Osteoblast (primary cell): ENCODE measurements at regions not wholly inside any gene's neighbourhood (a gene's known extent, or its start where the extent isn't known, plus 50 kb on each side); places are given as distances from the start of the nearest gene placed in this dataset.

ENCODE experiments used
- DNase-seq: peaks from one replicate; pipeline ENCODE4 v3.0.0; 2011; ENCODE audit warnings: low spot score, mixed read lengths; ENCODE audit not compliant: insufficient read length; ENCODE audit errors: missing footprints
- H2AFZ ChIP-seq: 2 replicates; pipeline ENCODE4 v1.6.0; 2011; ENCODE audit warnings: mild to moderate bottlenecking, low read length
- H3K27ac ChIP-seq: 2 replicates; pipeline ENCODE4 v1.5.1; 2011; ENCODE audit warnings: mild to moderate bottlenecking, low read depth, low read length, moderate library complexity
- H3K27me3 ChIP-seq: 2 replicates; pipeline ENCODE4 v1.6.0; 2012; ENCODE audit warnings: mild to moderate bottlenecking, control low read depth, inconsistent platforms, low read length, moderate library complexity; ENCODE audit not compliant: insufficient read depth
- H3K36me3 ChIP-seq: 2 replicates; pipeline ENCODE4 v1.5.1; 2011; ENCODE audit warnings: mild to moderate bottlenecking, low read length, control low read depth, moderate library complexity; ENCODE audit not compliant: insufficient read depth
- H3K4me1 ChIP-seq: 2 replicates; pipeline ENCODE4 v1.5.1; 2011; ENCODE audit warnings: mild to moderate bottlenecking, low read length, control low read depth, moderate library complexity; ENCODE audit not compliant: insufficient read depth
- H3K4me2 ChIP-seq: 2 replicates; pipeline ENCODE4 v1.6.0; 2011; ENCODE audit warnings: mild to moderate bottlenecking, low read length; ENCODE audit not compliant: insufficient read depth
- H3K4me3 ChIP-seq: fragments of 200-600 bp; sonication (generic); 3 replicates; pipeline ENCODE4 v1.5.1; 2012; ENCODE audit warnings: mild to moderate bottlenecking, low read length, inconsistent platforms; ENCODE audit not compliant: insufficient read depth
- H3K79me2 ChIP-seq: 2 replicates; pipeline ENCODE4 v1.6.0; 2012; ENCODE audit warnings: mild to moderate bottlenecking, low read length, control low read depth, inconsistent platforms; ENCODE audit not compliant: insufficient read depth
- H3K9me3 ChIP-seq: 2 replicates; pipeline ENCODE4 v1.5.1; 2011; ENCODE audit warnings: low read depth, low read length, control low read depth
- H4K20me1 ChIP-seq: 2 replicates; pipeline ENCODE4 v1.6.0; 2012; ENCODE audit warnings: mild to moderate bottlenecking, low read length, control low read depth; ENCODE audit not compliant: insufficient read depth
- CTCF ChIP-seq: IDR thresholded peaks from 2 replicates; pipeline ENCODE4 v1.5.1; 2011; ENCODE audit warnings: mild to moderate bottlenecking, low read depth, low read length, moderate library complexity; ENCODE audit errors: extremely low read depth

- Histone ChIP-seq H3K9me3 (no peaks in the 10 kb centered on the region), H3K36me3 (no peaks in the 10 kb centered on the region), H3K27me3 (no peaks in the 10 kb centered on the region), H2AFZ (no peak overlapping the region), H3K4me3 (no peak overlapping the region), H3K4me1 (no peaks in the 10 kb centered on the region), H3K27ac (no peak overlapping the region), H3K79me2 (no peaks in the 10 kb centered on the region), H3K4me2 (no peak overlapping the region), H4K20me1 (no peaks in the 10 kb centered on the region)
- DNase-seq: no peak
- no peak for TF ChIP-seq CTCF
Observed at GRCh38 chr5:174901336-174901735, 177.0 kb downstream of the MSX2 start.

- H3K27ac ChIP-seq: no peak overlapping the region
- no peaks in the 10 kb centered on the region for H3K27me3 ChIP-seq
- no peaks in the 10 kb centered on the region for H4K20me1 ChIP-seq
- H3K4me3 ChIP-seq: no peak overlapping the region
- H3K9me3 ChIP-seq: no peaks in the 10 kb centered on the region
- no peaks in the 10 kb centered on the region for H3K79me2 ChIP-seq
- no peaks in the 10 kb centered on the region for H3K36me3 ChIP-seq
- H3K4me2 ChIP-seq: no peak overlapping the region
- no peak for DNase-seq
- H2AFZ ChIP-seq: no peak overlapping the region
- H3K4me1 ChIP-seq: no peaks in the 10 kb centered on the region
- no peak for TF ChIP-seq CTCF
Observed at GRCh38 chr5:174900240-174900865, 176.0 kb downstream of the MSX2 start.

- Histone ChIP-seq H3K9me3 (no peaks in the 10 kb centered on the region), H3K79me2 (no peaks in the 10 kb centered on the region), H4K20me1 (no peaks in the 10 kb centered on the region), H3K4me2 (no peak overlapping the region), H2AFZ (no peak overlapping the region), H3K36me3 (no peaks in the 10 kb centered on the region), H3K27me3 (no peaks in the 10 kb centered on the region), H3K4me3 (no peak overlapping the region), H3K4me1 (no peaks in the 10 kb centered on the region), H3K27ac (no peak overlapping the region)
- no peak for DNase-seq
- no peak for TF ChIP-seq CTCF
Observed at GRCh38 chr5:174897281-174897950, 173.0 kb downstream of the MSX2 start.

- H3K4me3 ChIP-seq: no peak overlapping the region
- H3K79me2 ChIP-seq: no peaks in the 10 kb centered on the region
- DNase-seq: no peak
- H3K4me2 ChIP-seq: no peak overlapping the region
- no peaks in the 10 kb centered on the region for H4K20me1 ChIP-seq
- no peak for TF ChIP-seq CTCF
- no peaks in the 10 kb centered on the region for H3K9me3 ChIP-seq
- H3K27me3 ChIP-seq: no peaks in the 10 kb centered on the region
- no peaks in the 10 kb centered on the region for H3K4me1 ChIP-seq
- H3K27ac ChIP-seq: no peak overlapping the region
- H3K36me3 ChIP-seq: no peaks in the 10 kb centered on the region
- H2AFZ ChIP-seq: no peak overlapping the region
Observed at GRCh38 chr5:174895360-174895759, 171.0 kb downstream of the MSX2 start.
